H1 (cell line): ENCODE measurements at regions not wholly inside any gene's neighbourhood (a gene's known extent, or its start where the extent isn't known, plus 50 kb on each side); places are given as distances from the start of the nearest gene placed in this dataset.

Source experiments
- CTCF ChIA-PET: fragments of 300-600 bp; sonication (Branson Sonifier 250); formaldehyde crosslinking; loops from one replicate; lab custom pipeline; 2021; ENCODE audit not compliant: partially characterized antibody; lab: Charles Lee
- POLR2A ChIA-PET: fragments of 300-600 bp; sonication (Branson Sonifier 250); formaldehyde crosslinking; loops from one replicate; lab custom pipeline; 2021; ENCODE audit warnings: inconsistent platforms; ENCODE audit not compliant: partially characterized antibody; lab: Charles Lee
- DNase-seq, 2 experiments: peaks; one replicate each; pipeline versions ENCODE4 v3.0.0 to v3.0.0-alpha.2; 2010 to 2022; ENCODE audit warnings: low spot score in 2 of 2, low read depth in 1 of 2, mixed read lengths in 1 of 2
- FAIRE-seq: peaks from 2 replicates; lab custom pipeline; 2011; peaks lifted over from hg19 to GRCh38; lab: Jason Lieb, UNC
- H2AFZ ChIP-seq: 2 replicates; pipeline ENCODE4 v1.8.1; 2012; ENCODE audit warnings: low read length, inconsistent platforms
- H2AK5ac ChIP-seq: 2 replicates; pipeline ENCODE4 v1.6.1; 2013; ENCODE audit warnings: low read depth, low read length
- H2BK120ac ChIP-seq: replicated peaks from 2 replicates; pipeline ENCODE3; 2013; ENCODE audit warnings: low read depth, low read length, inconsistent platforms
- H2BK12ac ChIP-seq: 2 replicates; pipeline ENCODE4 v1.6.1; 2013; ENCODE audit warnings: low read depth, low read length
- H2BK15ac ChIP-seq: 2 replicates; pipeline ENCODE4 v1.6.1; 2013; ENCODE audit warnings: low read length
- H2BK20ac ChIP-seq: 2 replicates; pipeline ENCODE4 v1.6.1; 2013; ENCODE audit warnings: low read length
- H2BK5ac ChIP-seq: 2 replicates; pipeline ENCODE4 v1.6.1; 2013; ENCODE audit warnings: low read depth, low read length
- H3K14ac ChIP-seq: 2 replicates; pipeline ENCODE4 v1.6.1; 2013; ENCODE audit warnings: inconsistent platforms; ENCODE audit not compliant: insufficient read length
- H3K18ac ChIP-seq: 2 replicates; pipeline ENCODE4 v1.6.1; 2013; ENCODE audit warnings: low read length; ENCODE audit errors: extremely low read depth
- H3K23ac ChIP-seq: 2 replicates; pipeline ENCODE4 v1.6.1; 2013; ENCODE audit warnings: inconsistent platforms; ENCODE audit not compliant: insufficient read length
- H3K23me2 ChIP-seq: 2 replicates; pipeline ENCODE4 v1.6.1; 2013; ENCODE audit warnings: low read depth, low read length
- H3K27ac ChIP-seq: 2 replicates; pipeline ENCODE4 v1.6.1; 2011; ENCODE audit warnings: low read depth, low read length, inconsistent platforms
- H3K27me3 ChIP-seq, 4 experiments: replicated peaks in 1 of 4; 1 replicate in 1 of 4; 2 replicates in 3 of 4; pipeline versions ENCODE4 v1.6.1 to v1.8.1; 2011 to 2013; ENCODE audit warnings: low read length in 3 of 4, mild to moderate bottlenecking in 3 of 4, inconsistent platforms in 2 of 4, mixed read lengths in 2 of 4, moderate library complexity in 1 of 4; ENCODE audit not compliant: control insufficient read depth in 3 of 4, insufficient read depth in 3 of 4; ENCODE audit errors: extremely low read depth in 1 of 4
- H3K36me3 ChIP-seq, 4 experiments: 2 replicates each; pipeline versions ENCODE4 v1.6.1 to v1.8.1; 2011 to 2013; ENCODE audit warnings: mild to moderate bottlenecking in 4 of 4, low read length in 3 of 4, moderate library complexity in 2 of 4, control low read depth in 1 of 4, inconsistent platforms in 1 of 4; ENCODE audit not compliant: insufficient read depth in 4 of 4, control insufficient read depth in 2 of 4
- H3K4ac ChIP-seq: replicated peaks from 2 replicates; pipeline ENCODE3; 2013; ENCODE audit warnings: low read length, low read depth, mixed read lengths, inconsistent platforms; ENCODE audit not compliant: insufficient read length
- H3K4me1 ChIP-seq, 4 experiments: replicated peaks in 1 of 4; 1 replicate in 1 of 4; 2 replicates in 3 of 4; pipeline versions ENCODE4 v1.6.1 to v1.8.1; 2011 to 2013; ENCODE audit warnings: low read length in 3 of 4, inconsistent platforms in 2 of 4, mixed read lengths in 1 of 4; ENCODE audit not compliant: insufficient read depth in 4 of 4, control insufficient read depth in 3 of 4
- H3K4me2 ChIP-seq, 2 experiments: 2 replicates each; pipeline versions ENCODE4 v1.6.1 to v1.8.1; 2011 to 2013; ENCODE audit warnings: low read depth in 2 of 2, low read length in 2 of 2, control low read depth in 1 of 2, inconsistent platforms in 1 of 2, mild to moderate bottlenecking in 1 of 2; ENCODE audit not compliant: insufficient read depth in 1 of 2
- H3K4me3 ChIP-seq, 4 experiments: fragments of 200-600, 300-600 bp in 1 of 4; sonication (generic), shearing (Covaris generic), sonication (Bioruptor Twin) in 1 of 4; 2 replicates each; pipeline versions ENCODE4 v1.5.1 to v1.8.1; 2011 to 2016; ENCODE audit warnings: low read length in 4 of 4, low read depth in 3 of 4, control low read depth in 2 of 4, inconsistent platforms in 2 of 4, mild to moderate bottlenecking in 2 of 4, mixed read lengths in 1 of 4, moderate library complexity in 1 of 4; ENCODE audit not compliant: insufficient read depth in 2 of 4; ENCODE audit errors: extremely low read depth in 1 of 4
- H3K56ac ChIP-seq: replicated peaks from 2 replicates; pipeline ENCODE3; 2013; ENCODE audit warnings: low read depth, mild to moderate bottlenecking, mixed read lengths, low read length, inconsistent platforms; ENCODE audit not compliant: insufficient read length
- H3K79me1 ChIP-seq: 2 replicates; pipeline ENCODE4 v1.6.1; 2013; ENCODE audit warnings: low read depth, low read length, control low read depth
- H3K79me2 ChIP-seq, 2 experiments: 2 replicates each; pipeline versions ENCODE4 v1.6.1 to v1.8.1; 2012 to 2013; ENCODE audit warnings: low read length in 2 of 2, mild to moderate bottlenecking in 2 of 2, inconsistent platforms in 1 of 2; ENCODE audit not compliant: insufficient read depth in 2 of 2, control insufficient read depth in 1 of 2
- H3K9ac ChIP-seq, 4 experiments: replicated peaks in 1 of 4; 1 replicate in 1 of 4; 2 replicates in 3 of 4; pipeline versions ENCODE4 v1.6.1 to v1.8.1; 2011 to 2013; ENCODE audit warnings: low read depth in 3 of 4, low read length in 3 of 4, control low read depth in 2 of 4, mild to moderate bottlenecking in 2 of 4, moderate library complexity in 2 of 4, inconsistent platforms in 1 of 4; ENCODE audit errors: extremely low read depth in 1 of 4
- H3K9me3 ChIP-seq, 2 experiments: 2 replicates each; pipeline versions ENCODE4 v1.6.1 to v1.8.1; 2012 to 2013; ENCODE audit warnings: mild to moderate bottlenecking in 2 of 2, moderate library complexity in 2 of 2, control low read depth in 1 of 2, inconsistent platforms in 1 of 2, low read depth in 1 of 2, low read length in 1 of 2, mixed read lengths in 1 of 2; ENCODE audit not compliant: insufficient read depth in 2 of 2
- H4K20me1 ChIP-seq, 2 experiments: replicated peaks in 1 of 2; 2 replicates each; pipeline versions ENCODE3 to v1.8.1; 2011 to 2013; ENCODE audit warnings: inconsistent platforms in 2 of 2, low read length in 2 of 2, mild to moderate bottlenecking in 1 of 2; ENCODE audit not compliant: insufficient read depth in 2 of 2, control insufficient read depth in 1 of 2
- H4K5ac ChIP-seq: 2 replicates; pipeline ENCODE4 v1.6.1; 2013; ENCODE audit warnings: low read length, low read depth, mixed read lengths, inconsistent platforms; ENCODE audit not compliant: insufficient read length
- H4K8ac ChIP-seq: 2 replicates; pipeline ENCODE4 v1.8.0; 2013; ENCODE audit warnings: mild to moderate bottlenecking, moderate library complexity, low read length, inconsistent platforms; ENCODE audit not compliant: insufficient read depth; ENCODE audit errors: extremely low read depth
- H4K91ac ChIP-seq: replicated peaks from 2 replicates; pipeline ENCODE3; 2013; ENCODE audit warnings: low read length, mixed read lengths, inconsistent platforms; ENCODE audit not compliant: insufficient read length
- CEBPB ChIP-seq: IDR thresholded peaks from 2 replicates; pipeline ENCODE4 v1.6.1; 2012; ENCODE audit warnings: low read depth, low read length
- FOSL1 ChIP-seq: IDR thresholded peaks from 2 replicates; pipeline ENCODE4 v1.6.1; 2011; ENCODE audit warnings: mild to moderate bottlenecking, low read depth, low read length, moderate library complexity; ENCODE audit not compliant: insufficient read depth
- WGBS, 2 experiments: shearing (Covaris generic) in 1 of 2; methylation state at CpG; one replicate each; pipeline versions ENCODE4 v1.1.6 to v1.1.7; 2013 to 2015; ENCODE audit warnings: low lambda C conversion rate in 2 of 2, mixed read lengths in 2 of 2, inconsistent platforms in 1 of 2, low coverage in 1 of 2, missing lambda C conversion rate in 1 of 2; ENCODE audit not compliant: insufficient replicate concordance in 2 of 2, insufficient coverage in 1 of 2, insufficient read length in 1 of 2; ENCODE audit errors: extremely low coverage in 1 of 2, missing lambda C conversion rate in 1 of 2; 5-methylcytosine and 5-hydroxymethylcytosine counted together

DNA sequence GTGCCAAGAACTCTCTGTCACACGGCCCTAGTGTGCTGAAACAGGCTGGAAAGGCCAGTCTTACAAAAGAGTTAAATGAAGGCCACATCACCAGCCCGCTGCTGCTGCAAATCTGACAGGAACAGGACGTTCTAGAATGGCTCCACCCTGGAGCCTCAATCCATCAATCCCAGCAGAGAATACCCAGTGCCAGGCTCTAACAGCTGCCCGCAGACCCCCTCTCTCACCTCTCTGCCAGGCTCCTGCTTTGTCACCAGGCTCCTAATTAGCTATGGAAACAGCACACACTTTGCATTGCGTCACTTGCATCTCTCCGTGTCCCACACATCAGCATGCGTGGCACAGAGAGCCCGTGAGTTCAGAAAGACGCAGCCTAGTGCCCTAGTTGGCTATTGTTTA is 314.1 kb downstream of the FOXO1 start:
- Histone ChIP-seq H3K79me2 (no peaks in the 10 kb centered on the region), H3K27ac (no peak overlapping the region), H2BK20ac (no peak overlapping the region), H3K4ac (no peak overlapping the region), H2BK12ac (0 out of 2 replicates have a peak overlapping the region, but pooled peaks have one; percentile 55), H3K23ac (no peak overlapping the region), H4K8ac (peak overlapping the region; percentile 18; the same call in 1 of the 2 replicates), H3K36me3 (no peaks in the 10 kb centered on the region), H3K27me3 (no peaks in the 10 kb centered on the region; a peak in 2 of 7 replicates), H3K4me1 (peaks cover 2 to 11% (median 9%) of the 10 kb centered on the region in 4 experiments), H3K79me1 (no peaks in the 10 kb centered on the region), H2BK120ac (no peak overlapping the region), H2AFZ (no peak overlapping the region), H4K20me1 (no peaks in the 10 kb centered on the region), H3K18ac (no peak overlapping the region), H2BK5ac (no peak overlapping the region), H3K4me3 (no peak overlapping the region), H2AK5ac (0 out of 2 replicates have a peak overlapping the region, but pooled peaks have one; percentile 47), H3K4me2 (no peak overlapping the region), H3K9ac (no peak overlapping the region), H3K9me3 (no peaks in the 10 kb centered on the region), H3K14ac (no peak overlapping the region), H4K91ac (no peak overlapping the region), H3K23me2 (peaks cover 2% of the 10 kb centered on the region; the same call in 1 of the 2 replicates), H3K56ac (no peak overlapping the region), H2BK15ac (peak overlapping the region; percentile 81; the same call in 1 of the 2 replicates), H4K5ac (no peak overlapping the region)
- DNase-seq (no peak), FAIRE-seq (no peak)
- WGBS, 2 experiments, result 88% methylated on average over 9 of the region's 9 CpGs; no CpG with 5 or more reads in 1 of the 2 experiments
- POLR2A ChIA-PET, result no interaction called here
- no peak for TF ChIP-seq FOSL1
- 0 out of 2 replicates have a peak, but pooled peaks have one; percentile 3 for TF ChIP-seq CEBPB
- CTCF ChIA-PET, result no interaction called here
